HEK293 (cell line): ENCODE measurements at regions not wholly inside any gene's neighbourhood (a gene's known extent, or its start where the extent isn't known, plus 50 kb on each side); places are given as distances from the start of the nearest gene placed in this dataset.

ENCODE experiments used
- HOXA7 ChIP-seq: sonication (generic); formaldehyde crosslinking; IDR thresholded peaks from 2 replicates; pipeline ENCODE4 v1.8.1; 2022; ENCODE audit warnings: missing genetic modification reagents, borderline replicate concordance
- KLF16 ChIP-seq: fragments of 450-650 bp; formaldehyde crosslinking; IDR thresholded peaks from 2 replicates; pipeline ENCODE4 v1.5.1; 2017; ENCODE audit warnings: missing biosample characterization, missing genetic modification characterization
- KLF9 ChIP-seq: fragments of 450-650 bp; formaldehyde crosslinking; IDR thresholded peaks from 2 replicates; pipeline ENCODE4 v1.5.1; 2016; ENCODE audit warnings: missing biosample characterization, missing genetic modification characterization, low read depth
- OSR2 ChIP-seq: fragments of 450-650 bp; formaldehyde crosslinking; IDR thresholded peaks from 2 replicates; pipeline ENCODE4 v1.5.1; 2016; ENCODE audit warnings: missing biosample characterization, missing genetic modification characterization
- ZNF133 ChIP-seq: fragments of 450-650 bp; formaldehyde crosslinking; IDR thresholded peaks from 2 replicates; pipeline ENCODE4 v1.5.1; 2016; ENCODE audit warnings: missing biosample characterization, missing genetic modification characterization
- ZNF175 ChIP-seq: fragments of 450-650 bp; formaldehyde crosslinking; IDR thresholded peaks from 2 replicates; pipeline ENCODE4 v1.5.1; 2016; ENCODE audit warnings: missing biosample characterization, missing genetic modification characterization
- ZNF19 ChIP-seq: fragments of 450-650 bp; formaldehyde crosslinking; IDR thresholded peaks from 2 replicates; pipeline ENCODE4; 2016; ENCODE audit warnings: missing biosample characterization, missing genetic modification characterization, low read depth
- ZNF23 ChIP-seq: fragments of 450-650 bp; formaldehyde crosslinking; IDR thresholded peaks from 2 replicates; pipeline ENCODE4 v1.5.1; 2016; ENCODE audit warnings: missing biosample characterization, missing genetic modification characterization, borderline replicate concordance
- ZNF692 ChIP-seq: fragments of 450-650 bp; formaldehyde crosslinking; IDR thresholded peaks from 2 replicates; pipeline ENCODE4 v1.5.1; 2016; ENCODE audit warnings: missing biosample characterization, missing genetic modification characterization
- ZNF747 ChIP-seq: fragments of 450-650 bp; formaldehyde crosslinking; IDR thresholded peaks from 2 replicates; pipeline ENCODE4 v1.5.1; 2016; ENCODE audit warnings: missing biosample characterization, missing genetic modification characterization
- ZNF768 ChIP-seq: fragments of 450-650 bp; formaldehyde crosslinking; IDR thresholded peaks from 2 replicates; pipeline ENCODE4 v1.5.1; 2018; ENCODE audit warnings: missing biosample characterization, mild to moderate bottlenecking, missing genetic modification characterization
- TF ChIP-seq, protein P1 (sequence below): fragments of 450-650 bp; formaldehyde crosslinking; IDR thresholded peaks from 2 replicates; pipeline ENCODE4 v1.5.1; 2016; ENCODE audit warnings: missing biosample characterization, missing genetic modification characterization
- TF ChIP-seq, protein P2 (sequence below): fragments of 450-650 bp; IDR thresholded peaks from 2 replicates; pipeline ENCODE4 v1.5.1; 2018; ENCODE audit warnings: missing biosample characterization, missing genetic modification characterization

DNA sequence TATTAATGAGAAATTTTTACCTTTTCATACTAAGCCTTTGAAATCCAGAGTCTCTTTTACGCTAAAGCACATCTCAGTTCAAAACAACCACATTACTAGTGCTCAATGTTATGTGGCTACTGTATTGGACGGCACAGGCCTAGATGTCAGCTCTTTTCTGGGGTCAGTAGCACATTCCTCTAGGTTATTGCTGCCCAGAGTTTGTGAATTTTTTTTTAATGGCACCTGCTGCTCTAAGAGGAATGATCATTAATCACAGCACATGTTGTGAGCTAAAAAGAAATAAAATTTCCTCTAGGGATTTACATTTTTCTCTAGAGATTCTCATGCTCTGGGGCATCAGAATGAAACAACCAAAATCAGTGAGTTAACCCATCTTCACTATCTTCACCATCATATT lies 436.8 kb upstream of the THBS1 start:
- TF ChIP-seq, protein P1, sequence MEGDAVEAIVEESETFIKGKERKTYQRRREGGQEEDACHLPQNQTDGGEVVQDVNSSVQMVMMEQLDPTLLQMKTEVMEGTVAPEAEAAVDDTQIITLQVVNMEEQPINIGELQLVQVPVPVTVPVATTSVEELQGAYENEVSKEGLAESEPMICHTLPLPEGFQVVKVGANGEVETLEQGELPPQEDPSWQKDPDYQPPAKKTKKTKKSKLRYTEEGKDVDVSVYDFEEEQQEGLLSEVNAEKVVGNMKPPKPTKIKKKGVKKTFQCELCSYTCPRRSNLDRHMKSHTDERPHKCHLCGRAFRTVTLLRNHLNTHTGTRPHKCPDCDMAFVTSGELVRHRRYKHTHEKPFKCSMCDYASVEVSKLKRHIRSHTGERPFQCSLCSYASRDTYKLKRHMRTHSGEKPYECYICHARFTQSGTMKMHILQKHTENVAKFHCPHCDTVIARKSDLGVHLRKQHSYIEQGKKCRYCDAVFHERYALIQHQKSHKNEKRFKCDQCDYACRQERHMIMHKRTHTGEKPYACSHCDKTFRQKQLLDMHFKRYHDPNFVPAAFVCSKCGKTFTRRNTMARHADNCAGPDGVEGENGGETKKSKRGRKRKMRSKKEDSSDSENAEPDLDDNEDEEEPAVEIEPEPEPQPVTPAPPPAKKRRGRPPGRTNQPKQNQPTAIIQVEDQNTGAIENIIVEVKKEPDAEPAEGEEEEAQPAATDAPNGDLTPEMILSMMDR (tag by site-specific recombination): no peak
- TF ChIP-seq ZNF19 (no peak), KLF16 (no peak), ZNF768 (tag by site-specific recombination) (no peak), ZNF175 (tag by site-specific recombination) (no peak), ZNF133 (tag by site-specific recombination) (no peak), ZNF747 (no peak), OSR2 (tag by site-specific recombination) (no peak), ZNF692 (tag by site-specific recombination) (no peak), HOXA7 (CRISPR knock-in tag) (no peak), KLF9 (tag by site-specific recombination) (no peak), ZNF23 (tag by site-specific recombination) (no peak)
- TF ChIP-seq, protein P2, sequence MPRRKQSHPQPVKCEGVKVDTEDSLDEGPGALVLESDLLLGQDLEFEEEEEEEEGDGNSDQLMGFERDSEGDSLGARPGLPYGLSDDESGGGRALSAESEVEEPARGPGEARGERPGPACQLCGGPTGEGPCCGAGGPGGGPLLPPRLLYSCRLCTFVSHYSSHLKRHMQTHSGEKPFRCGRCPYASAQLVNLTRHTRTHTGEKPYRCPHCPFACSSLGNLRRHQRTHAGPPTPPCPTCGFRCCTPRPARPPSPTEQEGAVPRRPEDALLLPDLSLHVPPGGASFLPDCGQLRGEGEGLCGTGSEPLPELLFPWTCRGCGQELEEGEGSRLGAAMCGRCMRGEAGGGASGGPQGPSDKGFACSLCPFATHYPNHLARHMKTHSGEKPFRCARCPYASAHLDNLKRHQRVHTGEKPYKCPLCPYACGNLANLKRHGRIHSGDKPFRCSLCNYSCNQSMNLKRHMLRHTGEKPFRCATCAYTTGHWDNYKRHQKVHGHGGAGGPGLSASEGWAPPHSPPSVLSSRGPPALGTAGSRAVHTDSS: no peak
